ENCODE measurements at regions not wholly inside any gene's neighbourhood (a gene's known extent, or its start where the extent isn't known, plus 50 kb on each side); places are given as distances from the start of the nearest gene placed in this dataset.
"Not testable (repeated sequence)": the region's sequence is repeated elsewhere in the genome, so short reads cannot be mapped to it uniquely, and the experiment has no call there.

- DNase-seq (ENCODE audit: extremely low read depth in 1 of 2, low read depth in 1 of 2), result no peak
Observed at GRCh38 chr15:96122077-96123027, 208.1 kb upstream of the NR2F2 start.

- DNase-seq (ENCODE audit: extremely low read depth in 1 of 2, low read depth in 1 of 2), result no peak
Observed at GRCh38 chr15:96123028-96123400, 207.5 kb upstream of the NR2F2 start.

- DNase-seq (ENCODE audit: extremely low read depth in 1 of 2, low read depth in 1 of 2), result no peak
Observed at GRCh38 chr15:96123630-96124187, 206.8 kb upstream of the NR2F2 start.

- DNase-seq (ENCODE audit: extremely low read depth in 1 of 2, low read depth in 1 of 2), result no peak
Observed at GRCh38 chr15:96124436-96124835, 206.1 kb upstream of the NR2F2 start.

GRCh38 chr15:96125721-96126415 lies 204.6 kb upstream of the NR2F2 start:
- DNase-seq (ENCODE audit: extremely low read depth in 1 of 2, low read depth in 1 of 2), result no peak

- no peak for DNase-seq (ENCODE audit: extremely low read depth in 1 of 2, low read depth in 1 of 2)
Observed at GRCh38 chr15:96126859-96127258, 203.6 kb upstream of the NR2F2 start.

GRCh38 chr15:96130734-96131133 lies 199.8 kb upstream of the NR2F2 start:
- DNase-seq (ENCODE audit: extremely low read depth in 1 of 2, low read depth in 1 of 2), result no peak

GRCh38 chr15:96132126-96132525 lies 198.4 kb upstream of the NR2F2 start:
- DNase-seq (ENCODE audit: extremely low read depth in 1 of 2, low read depth in 1 of 2), result no peak

- DNase-seq (ENCODE audit: extremely low read depth in 1 of 2, low read depth in 1 of 2), result no peak
Observed at GRCh38 chr15:96135166-96136093, 195.1 kb upstream of the NR2F2 start.

- no peak for DNase-seq (ENCODE audit: extremely low read depth in 1 of 2, low read depth in 1 of 2)
Observed at GRCh38 chr15:96138985-96139384, 191.5 kb upstream of the NR2F2 start.

- DNase-seq (ENCODE audit: extremely low read depth in 1 of 2, low read depth in 1 of 2), result no peak
Observed at GRCh38 chr15:96142498-96142897, 188.0 kb upstream of the NR2F2 start.

- DNase-seq (ENCODE audit: extremely low read depth in 1 of 2, low read depth in 1 of 2), result no peak
Observed at GRCh38 chr15:96144734-96145133, 185.8 kb upstream of the NR2F2 start.

GRCh38 chr15:96146726-96147125 lies 183.8 kb upstream of the NR2F2 start:
- DNase-seq (ENCODE audit: extremely low read depth in 1 of 2, low read depth in 1 of 2), result no peak

GRCh38 chr15:96147267-96147666 lies 183.2 kb upstream of the NR2F2 start:
- no peak for DNase-seq (ENCODE audit: extremely low read depth in 1 of 2, low read depth in 1 of 2)

GRCh38 chr15:96150254-96150653 lies 180.2 kb upstream of the NR2F2 start:
- DNase-seq (ENCODE audit: extremely low read depth in 1 of 2, low read depth in 1 of 2), result no peak

GRCh38 chr15:96151749-96152148 lies 178.8 kb upstream of the NR2F2 start:
- DNase-seq (ENCODE audit: extremely low read depth in 1 of 2, low read depth in 1 of 2), result not testable (repeated sequence)

- DNase-seq (ENCODE audit: extremely low read depth in 1 of 2, low read depth in 1 of 2), result no peak
Observed at GRCh38 chr15:96153929-96154328, 176.6 kb upstream of the NR2F2 start.

- DNase-seq (ENCODE audit: extremely low read depth in 1 of 2, low read depth in 1 of 2), result no peak
Observed at GRCh38 chr15:96158938-96159337, 171.6 kb upstream of the NR2F2 start.

GRCh38 chr15:96160269-96160668 lies 170.2 kb upstream of the NR2F2 start:
- DNase-seq (ENCODE audit: extremely low read depth in 1 of 2, low read depth in 1 of 2), result no peak

GRCh38 chr15:96160800-96161199 lies 169.7 kb upstream of the NR2F2 start:
- no peak for DNase-seq (ENCODE audit: extremely low read depth in 1 of 2, low read depth in 1 of 2)

- no peak for DNase-seq (ENCODE audit: extremely low read depth in 1 of 2, low read depth in 1 of 2)
Observed at GRCh38 chr15:96162322-96162721, 168.2 kb upstream of the NR2F2 start.
